Rectal smooth muscle tissue (tissue), 1 donor: ENCODE measurements at regions not wholly inside any gene's neighbourhood (a gene's known extent, or its start where the extent isn't known, plus 50 kb on each side); places are given as distances from the start of the nearest gene placed in this dataset.
"Not testable (repeated sequence)": the region's sequence is repeated elsewhere in the genome, so short reads cannot be mapped to it uniquely, and the experiment has no call there.

Experiments
- H3K27ac ChIP-seq: one replicate; pipeline ENCODE4 v1.7.0; 2013; ENCODE audit warnings: low read depth, low read length, inconsistent platforms
- H3K27me3 ChIP-seq: one replicate; pipeline ENCODE4 v1.7.0; 2013; ENCODE audit warnings: low read length; ENCODE audit not compliant: control insufficient read depth, insufficient read depth
- H3K36me3 ChIP-seq: one replicate; pipeline ENCODE4 v1.7.0; 2013; ENCODE audit warnings: low read length; ENCODE audit not compliant: control insufficient read depth, insufficient read depth
- H3K4me1 ChIP-seq: one replicate; pipeline ENCODE4 v1.7.0; 2013; ENCODE audit warnings: low read length; ENCODE audit not compliant: control insufficient read depth, insufficient read depth
- H3K4me3 ChIP-seq: one replicate; pipeline ENCODE4 v1.7.0; 2013; ENCODE audit warnings: low read length
- H3K9ac ChIP-seq: one replicate; pipeline ENCODE4 v1.7.0; 2013; ENCODE audit warnings: low read length

DNA sequence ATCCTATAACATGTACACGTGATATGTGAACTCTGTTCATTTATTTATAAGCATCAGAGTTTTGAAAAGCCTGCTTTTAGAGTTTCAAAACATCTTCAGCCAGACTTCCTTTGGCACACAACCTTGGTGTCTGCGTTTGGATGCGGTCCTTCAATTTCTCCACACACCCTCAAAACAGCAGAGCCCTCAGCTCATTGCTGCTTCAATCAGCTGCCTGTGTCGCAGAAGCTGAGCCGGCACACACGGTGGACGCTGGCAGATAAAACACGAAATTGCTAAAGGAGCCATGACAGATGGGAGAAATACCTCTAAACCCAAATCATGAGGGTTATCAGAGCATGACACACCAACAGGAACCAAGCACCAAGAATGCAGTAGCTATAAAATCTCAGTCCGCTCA is 396.4 kb upstream of the AKR1E2 start:
- Histone ChIP-seq H3K27me3 (no peaks in the 10 kb centered on the region), H3K27ac (no peak overlapping the region), H3K36me3 (no peaks in the 10 kb centered on the region), H3K9ac (no peak overlapping the region), H3K4me1 (peaks cover 3% of the 10 kb centered on the region), H3K4me3 (no peak overlapping the region)

DNA sequence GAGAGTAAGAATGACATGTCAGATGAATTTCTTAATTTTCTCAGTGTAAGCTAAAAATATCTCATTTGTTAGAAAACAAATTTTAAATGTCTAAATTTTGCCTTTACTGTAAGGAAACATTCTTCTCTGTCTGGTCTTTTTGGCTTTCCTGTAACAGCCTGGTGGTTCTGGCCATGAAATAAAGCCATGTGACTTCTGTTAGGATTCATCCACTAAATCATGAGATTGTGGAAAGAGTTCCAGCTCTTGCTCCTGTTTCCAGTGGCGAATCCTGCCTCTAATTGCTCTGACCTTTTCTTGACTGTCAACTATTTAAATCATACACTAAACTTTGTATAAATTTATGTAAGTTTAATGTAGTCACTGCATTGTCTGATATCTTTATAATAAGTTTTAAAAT is 398.5 kb upstream of the AKR1E2 start:
- H3K27ac ChIP-seq: no peak overlapping the region
- H3K36me3 ChIP-seq: no peaks in the 10 kb centered on the region
- no peak overlapping the region for H3K9ac ChIP-seq
- no peak overlapping the region for H3K4me3 ChIP-seq
- peaks cover 3% of the 10 kb centered on the region for H3K4me1 ChIP-seq
- H3K27me3 ChIP-seq: no peaks in the 10 kb centered on the region

DNA sequence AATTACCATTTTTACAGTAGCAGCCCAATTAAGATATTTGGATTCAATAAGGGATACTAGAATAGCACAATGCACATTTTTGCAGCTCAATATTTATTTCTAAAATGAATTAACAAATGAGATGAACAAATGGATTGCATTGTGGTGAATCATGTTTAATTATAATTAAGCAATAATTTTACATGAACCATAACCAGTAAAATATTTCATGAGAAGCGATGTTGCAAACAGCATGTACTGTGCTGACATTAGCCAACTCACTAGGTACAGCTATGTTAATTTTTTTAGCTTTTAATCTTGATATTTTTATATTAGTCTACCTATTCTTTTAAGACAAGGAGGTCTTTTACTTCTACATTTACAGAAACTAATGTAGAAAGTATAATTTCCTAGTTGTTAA is 399.1 kb upstream of the AKR1E2 start:
- no peak overlapping the region for H3K27ac ChIP-seq
- H3K4me3 ChIP-seq: no peak overlapping the region
- H3K9ac ChIP-seq: no peak overlapping the region
- peaks cover 3% of the 10 kb centered on the region for H3K4me1 ChIP-seq
- H3K36me3 ChIP-seq: no peaks in the 10 kb centered on the region
- no peaks in the 10 kb centered on the region for H3K27me3 ChIP-seq

DNA sequence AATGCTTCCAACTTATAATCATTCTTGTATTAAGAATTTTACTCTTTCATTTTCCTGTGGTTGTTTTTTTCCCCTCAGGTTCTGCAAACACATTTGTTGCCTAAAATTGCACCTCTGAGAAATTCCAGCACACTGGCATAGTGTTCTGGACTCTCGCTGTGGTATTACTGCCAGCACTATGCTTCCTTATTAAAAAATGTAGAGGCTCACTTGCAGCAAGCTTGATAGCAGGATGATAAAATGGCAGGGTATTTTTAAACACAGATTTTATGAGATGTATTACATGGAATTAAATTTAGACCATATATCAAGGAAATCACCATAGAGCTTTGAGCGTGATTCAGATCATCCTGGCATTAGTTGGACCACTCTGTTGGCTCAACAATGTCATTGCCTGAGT is 416.7 kb upstream of the AKR1E2 start:
- H3K4me1 ChIP-seq: no peaks in the 10 kb centered on the region
- no peaks in the 10 kb centered on the region for H3K36me3 ChIP-seq
- H3K27ac ChIP-seq: no peak overlapping the region
- H3K9ac ChIP-seq: no peak overlapping the region
- H3K27me3 ChIP-seq: no peaks in the 10 kb centered on the region
- H3K4me3 ChIP-seq: no peak overlapping the region

DNA sequence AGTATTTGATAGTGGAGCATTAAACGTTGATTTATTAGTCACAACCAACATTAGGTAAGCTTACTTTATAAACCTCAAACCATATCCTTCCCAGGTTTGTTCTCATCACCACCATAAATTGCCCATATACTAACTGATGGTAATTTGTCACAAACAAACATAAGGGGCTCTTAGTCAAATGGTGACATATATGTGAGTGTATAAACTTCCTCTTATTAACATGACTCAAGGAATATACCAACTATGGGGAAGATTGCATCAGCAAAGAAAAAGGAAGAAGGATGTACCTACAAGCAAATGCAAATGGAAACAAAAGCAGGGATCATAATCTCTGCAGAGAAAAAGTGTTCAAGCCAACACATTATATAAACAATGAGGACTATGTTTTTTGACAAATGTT is 418.2 kb upstream of the AKR1E2 start:
- H3K4me3 ChIP-seq: no peak overlapping the region
- H3K27ac ChIP-seq: no peak overlapping the region
- no peaks in the 10 kb centered on the region for H3K36me3 ChIP-seq
- H3K9ac ChIP-seq: no peak overlapping the region
- no peaks in the 10 kb centered on the region for H3K4me1 ChIP-seq
- no peaks in the 10 kb centered on the region for H3K27me3 ChIP-seq

DNA sequence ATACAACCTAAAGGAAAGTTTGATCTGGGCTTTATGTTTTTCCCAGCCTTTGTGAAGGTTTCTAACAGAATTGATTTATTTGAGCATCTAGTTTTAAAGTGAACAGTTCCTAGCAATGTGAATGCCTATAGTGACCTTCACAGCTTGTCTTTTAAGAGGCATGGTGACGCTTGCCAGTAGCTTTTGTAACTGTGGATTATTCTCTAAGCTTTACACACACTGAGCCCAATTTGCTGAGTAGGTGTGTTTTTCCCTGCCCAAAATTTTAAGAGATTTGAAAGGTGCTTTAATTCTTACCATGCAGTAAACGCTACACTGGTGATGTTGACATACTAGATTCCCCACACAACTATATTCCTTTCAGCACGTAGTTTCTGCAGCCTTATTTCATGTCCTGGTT is 420.2 kb upstream of the AKR1E2 start:
- Histone ChIP-seq H3K4me3 (no peak overlapping the region), H3K9ac (no peak overlapping the region), H3K27ac (no peak overlapping the region), H3K36me3 (no peaks in the 10 kb centered on the region), H3K27me3 (no peaks in the 10 kb centered on the region), H3K4me1 (no peaks in the 10 kb centered on the region)

DNA sequence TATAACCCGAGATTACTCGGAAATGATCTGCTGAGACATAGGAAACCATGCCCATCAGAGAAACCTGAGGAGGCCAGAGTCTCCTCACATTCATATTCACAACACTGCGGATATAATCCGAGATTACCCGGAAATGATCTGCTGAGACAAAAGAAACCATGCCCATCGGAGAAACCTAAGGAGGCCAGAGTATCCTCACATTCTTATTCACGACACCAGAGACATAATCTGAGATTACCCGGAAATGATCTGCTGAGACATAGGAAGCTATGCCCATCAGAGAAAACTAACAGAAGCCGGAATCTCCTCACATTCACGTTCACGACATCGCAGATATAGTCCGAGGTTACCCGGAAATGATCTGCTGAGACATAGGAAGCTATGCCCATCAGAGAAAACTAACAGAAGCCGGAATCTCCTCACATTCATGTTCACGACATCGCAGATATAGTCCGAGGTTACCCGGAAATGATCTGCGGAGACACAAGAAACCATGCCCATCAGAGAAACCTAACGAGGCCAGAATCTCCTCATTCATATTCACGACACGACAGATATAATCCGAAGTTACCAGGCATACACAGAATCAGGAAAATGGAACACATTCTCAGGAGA is 422.3 kb upstream of the AKR1E2 start:
- H3K4me3 ChIP-seq: no peak overlapping the region
- H3K27me3 ChIP-seq: no peaks in the 10 kb centered on the region
- H3K36me3 ChIP-seq: no peaks in the 10 kb centered on the region
- no peak overlapping the region for H3K27ac ChIP-seq
- no peak overlapping the region for H3K9ac ChIP-seq
- no peaks in the 10 kb centered on the region for H3K4me1 ChIP-seq

DNA sequence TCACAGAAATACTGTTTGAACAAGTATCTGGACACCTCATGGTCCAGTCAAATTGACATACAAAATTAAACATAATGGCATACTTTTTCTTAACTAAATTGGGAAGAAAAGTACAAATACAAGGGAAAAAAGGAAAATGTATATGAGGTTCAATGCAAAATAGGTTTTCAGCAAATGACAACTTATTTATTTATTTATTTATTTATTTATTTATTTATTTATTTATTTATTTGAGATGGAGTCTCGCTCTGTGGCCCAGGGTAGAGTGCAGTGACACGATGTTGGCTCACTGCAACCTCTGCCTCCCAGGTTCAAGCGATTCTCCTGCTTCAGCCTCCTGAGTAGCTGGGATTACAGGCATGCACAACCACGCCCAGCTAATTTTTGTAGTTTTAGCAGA is 424.9 kb upstream of the AKR1E2 start:
- H3K9ac ChIP-seq, H3K27me3 ChIP-seq, H3K4me3 ChIP-seq, H3K36me3 ChIP-seq, H3K4me1 ChIP-seq, H3K27ac ChIP-seq: not testable (repeated sequence)

DNA sequence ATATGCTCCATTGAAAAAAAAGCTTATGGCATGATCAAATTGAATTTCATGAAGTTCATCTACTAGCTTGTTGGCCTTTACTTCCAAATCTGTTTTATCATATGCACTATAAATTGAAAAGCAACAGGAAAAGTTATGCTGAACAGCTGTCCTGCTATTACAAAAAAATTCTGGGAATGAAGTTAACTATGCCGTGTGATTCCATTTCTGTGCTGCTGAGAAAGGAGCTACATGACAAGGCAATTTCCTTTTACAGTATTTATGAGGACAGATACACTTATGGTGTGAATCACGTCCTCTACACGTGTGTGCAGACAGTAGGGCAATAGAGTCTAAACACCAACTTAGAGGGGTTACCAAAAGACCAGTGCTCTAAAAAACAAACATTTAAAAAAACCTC is 426.5 kb upstream of the AKR1E2 start:
- no peaks in the 10 kb centered on the region for H3K36me3 ChIP-seq
- no peak overlapping the region for H3K9ac ChIP-seq
- no peak overlapping the region for H3K4me3 ChIP-seq
- H3K27me3 ChIP-seq: no peaks in the 10 kb centered on the region
- H3K27ac ChIP-seq: no peak overlapping the region
- no peaks in the 10 kb centered on the region for H3K4me1 ChIP-seq

DNA sequence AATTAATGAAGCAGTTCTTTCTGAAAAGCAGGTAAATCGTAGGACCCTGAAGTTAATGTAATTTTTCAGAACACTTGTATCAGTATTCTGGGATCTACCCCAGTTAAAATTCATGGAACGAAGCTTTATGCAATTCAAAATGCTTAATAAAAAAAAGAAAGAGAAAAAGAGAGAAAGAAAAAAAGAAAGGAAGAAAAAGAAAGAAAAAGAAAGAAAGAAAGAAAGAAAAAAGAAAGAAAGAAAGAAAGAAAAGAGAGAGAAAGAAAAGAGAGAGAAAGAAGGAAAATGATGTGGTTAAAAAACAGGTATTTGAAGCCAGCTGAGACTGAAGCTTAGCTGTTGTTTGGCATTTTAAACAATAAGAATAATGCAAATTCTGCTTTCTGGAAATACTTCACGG is 427.4 kb upstream of the AKR1E2 start:
- Histone ChIP-seq H3K27me3 (no peaks in the 10 kb centered on the region), H3K36me3 (no peaks in the 10 kb centered on the region), H3K9ac (no peak overlapping the region), H3K4me3 (no peak overlapping the region), H3K4me1 (no peaks in the 10 kb centered on the region), H3K27ac (no peak overlapping the region)

DNA sequence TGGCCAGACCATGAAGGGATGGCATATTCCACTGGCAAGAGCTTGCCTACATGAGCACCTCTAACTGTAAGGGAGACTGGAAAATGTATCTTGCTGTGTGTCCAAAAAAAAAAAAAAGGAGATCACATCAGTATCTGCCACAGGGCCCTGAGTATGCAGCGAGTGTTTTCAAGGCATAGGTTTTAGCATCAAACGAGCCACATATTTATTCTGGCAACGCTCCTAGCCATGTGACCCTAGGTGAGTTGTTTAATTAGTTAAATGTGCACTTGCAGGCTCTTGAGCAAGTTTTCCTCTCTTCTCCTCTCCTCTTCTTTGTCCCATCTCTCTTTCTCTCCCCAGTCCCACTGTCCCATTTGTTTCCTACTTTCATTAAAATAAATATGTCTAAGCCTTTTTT is 428.7 kb upstream of the AKR1E2 start:
- no peak overlapping the region for H3K9ac ChIP-seq
- H3K4me1 ChIP-seq: no peaks in the 10 kb centered on the region
- H3K4me3 ChIP-seq: no peak overlapping the region
- H3K27ac ChIP-seq: no peak overlapping the region
- no peaks in the 10 kb centered on the region for H3K27me3 ChIP-seq
- H3K36me3 ChIP-seq: no peaks in the 10 kb centered on the region

DNA sequence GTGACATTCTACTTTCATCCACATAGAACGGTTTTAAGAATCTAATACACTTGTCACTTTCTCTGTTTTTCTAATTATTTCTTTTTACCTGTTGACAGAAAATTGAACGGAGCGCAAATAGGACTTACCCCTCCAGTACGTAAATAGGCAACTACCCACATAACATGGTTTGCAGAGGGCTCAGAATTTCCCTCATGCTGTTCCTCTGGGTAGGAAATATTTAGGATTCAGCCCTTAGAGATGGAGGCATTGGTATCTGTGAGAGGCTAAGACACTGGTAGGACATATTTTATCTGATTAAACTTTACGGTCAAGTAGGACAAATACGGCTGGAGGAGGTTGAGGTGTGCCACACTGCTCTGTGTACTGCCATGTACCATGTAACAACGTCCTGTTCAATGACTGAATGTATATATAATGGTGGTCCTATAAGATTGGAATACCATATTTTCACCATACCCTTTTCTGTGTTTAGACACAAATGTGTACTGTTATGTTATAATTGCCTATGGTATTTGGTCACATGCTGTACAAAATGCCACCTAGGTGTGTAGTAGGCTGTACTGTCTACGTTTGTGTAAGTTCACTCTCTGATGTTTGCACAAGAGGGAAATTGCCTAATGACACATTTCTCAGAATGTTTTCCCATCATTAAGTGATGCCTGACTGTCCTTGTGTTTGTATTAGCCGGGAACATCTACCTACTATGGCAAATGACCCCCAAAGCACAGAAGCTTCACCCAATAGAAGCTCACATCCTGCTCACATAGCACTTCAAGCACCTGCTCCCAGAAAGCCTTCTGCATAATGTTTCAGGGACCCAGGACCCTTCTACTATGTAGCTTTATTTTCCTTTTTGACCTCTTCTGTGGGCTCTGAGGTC is 429.4 kb upstream of the AKR1E2 start:
- no peaks in the 10 kb centered on the region for H3K36me3 ChIP-seq
- no peaks in the 10 kb centered on the region for H3K27me3 ChIP-seq
- no peak overlapping the region for H3K9ac ChIP-seq
- H3K27ac ChIP-seq: no peak overlapping the region
- no peaks in the 10 kb centered on the region for H3K4me1 ChIP-seq
- no peak overlapping the region for H3K4me3 ChIP-seq

DNA sequence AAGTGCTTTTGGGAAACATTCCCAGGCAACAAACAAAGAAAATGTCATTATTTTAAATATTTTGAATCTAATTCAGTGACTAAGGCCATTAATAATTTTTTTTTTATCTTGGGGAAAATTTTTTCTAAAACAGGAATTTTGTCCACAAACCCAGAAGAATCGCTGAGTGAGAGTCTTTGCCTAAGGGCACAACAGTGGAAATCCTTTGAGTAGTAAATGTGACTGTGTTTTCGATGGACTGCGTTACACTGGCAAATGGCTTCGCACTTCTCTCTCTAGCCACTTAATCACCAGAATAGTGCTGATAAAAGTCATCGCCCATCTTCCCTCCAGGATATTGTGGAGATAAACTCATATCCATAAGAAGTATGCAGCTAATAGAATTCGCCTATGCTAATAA is 430.3 kb upstream of the AKR1E2 start:
- Histone ChIP-seq H3K4me1 (no peaks in the 10 kb centered on the region), H3K27me3 (no peaks in the 10 kb centered on the region), H3K4me3 (no peak overlapping the region)

More for the DNA sequence above, 430.3 kb upstream of the AKR1E2 start:
- H3K9ac ChIP-seq: no peak overlapping the region
- no peaks in the 10 kb centered on the region for H3K36me3 ChIP-seq
- H3K27ac ChIP-seq: no peak overlapping the region
